ENCODE measurements at regions not wholly inside any gene's neighbourhood (a gene's known extent, or its start where the extent isn't known, plus 50 kb on each side); places are given as distances from the start of the nearest gene placed in this dataset.
A peak's percentile ranks its signal among the peaks of the same experiment; 100 is the strongest.
"Not testable (repeated sequence)": the region's sequence is repeated elsewhere in the genome, so short reads cannot be mapped to it uniquely, and the experiment has no call there.

DNA sequence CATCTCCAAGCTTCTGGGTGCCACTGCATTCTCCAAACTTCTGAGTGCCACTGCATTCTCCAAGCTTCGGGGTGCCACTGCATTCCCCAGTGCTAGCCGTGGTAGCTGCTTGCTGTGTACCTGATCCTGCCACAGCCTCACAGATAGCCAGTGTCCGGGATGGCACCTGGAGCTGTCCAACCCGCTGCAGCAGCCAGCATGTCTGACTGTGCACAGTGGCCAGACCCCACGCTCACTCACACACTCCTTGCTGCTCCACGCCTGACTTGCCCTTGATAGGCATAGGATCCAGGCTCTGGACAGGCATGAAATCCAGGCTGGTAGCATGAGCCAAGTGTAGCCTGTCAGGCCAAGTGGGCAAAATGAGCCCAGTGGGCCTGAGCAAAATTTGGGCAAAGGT is 465.0 kb downstream of the GUCY1A2 start:
- DNase-seq (ENCODE audit: low read depth) = no peak
- H3K4me3 ChIP-seq (ENCODE audit: low read depth, low read length) = no peak overlapping the region
- TF ChIP-seq, protein P1, sequence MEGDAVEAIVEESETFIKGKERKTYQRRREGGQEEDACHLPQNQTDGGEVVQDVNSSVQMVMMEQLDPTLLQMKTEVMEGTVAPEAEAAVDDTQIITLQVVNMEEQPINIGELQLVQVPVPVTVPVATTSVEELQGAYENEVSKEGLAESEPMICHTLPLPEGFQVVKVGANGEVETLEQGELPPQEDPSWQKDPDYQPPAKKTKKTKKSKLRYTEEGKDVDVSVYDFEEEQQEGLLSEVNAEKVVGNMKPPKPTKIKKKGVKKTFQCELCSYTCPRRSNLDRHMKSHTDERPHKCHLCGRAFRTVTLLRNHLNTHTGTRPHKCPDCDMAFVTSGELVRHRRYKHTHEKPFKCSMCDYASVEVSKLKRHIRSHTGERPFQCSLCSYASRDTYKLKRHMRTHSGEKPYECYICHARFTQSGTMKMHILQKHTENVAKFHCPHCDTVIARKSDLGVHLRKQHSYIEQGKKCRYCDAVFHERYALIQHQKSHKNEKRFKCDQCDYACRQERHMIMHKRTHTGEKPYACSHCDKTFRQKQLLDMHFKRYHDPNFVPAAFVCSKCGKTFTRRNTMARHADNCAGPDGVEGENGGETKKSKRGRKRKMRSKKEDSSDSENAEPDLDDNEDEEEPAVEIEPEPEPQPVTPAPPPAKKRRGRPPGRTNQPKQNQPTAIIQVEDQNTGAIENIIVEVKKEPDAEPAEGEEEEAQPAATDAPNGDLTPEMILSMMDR (IDR thresholded peaks at IDR 0.05; ENCODE audit: low read depth, low read length) = no peak
- no peak for TF ChIP-seq POLR2A (IDR thresholded peaks at IDR 0.05; ENCODE audit: extremely low read depth, insufficient read length)
- TF ChIP-seq, protein P2, sequence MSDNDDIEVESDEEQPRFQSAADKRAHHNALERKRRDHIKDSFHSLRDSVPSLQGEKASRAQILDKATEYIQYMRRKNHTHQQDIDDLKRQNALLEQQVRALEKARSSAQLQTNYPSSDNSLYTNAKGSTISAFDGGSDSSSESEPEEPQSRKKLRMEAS (IDR thresholded peaks at IDR 0.05; ENCODE audit: low read depth, low read length) = no peak

DNA sequence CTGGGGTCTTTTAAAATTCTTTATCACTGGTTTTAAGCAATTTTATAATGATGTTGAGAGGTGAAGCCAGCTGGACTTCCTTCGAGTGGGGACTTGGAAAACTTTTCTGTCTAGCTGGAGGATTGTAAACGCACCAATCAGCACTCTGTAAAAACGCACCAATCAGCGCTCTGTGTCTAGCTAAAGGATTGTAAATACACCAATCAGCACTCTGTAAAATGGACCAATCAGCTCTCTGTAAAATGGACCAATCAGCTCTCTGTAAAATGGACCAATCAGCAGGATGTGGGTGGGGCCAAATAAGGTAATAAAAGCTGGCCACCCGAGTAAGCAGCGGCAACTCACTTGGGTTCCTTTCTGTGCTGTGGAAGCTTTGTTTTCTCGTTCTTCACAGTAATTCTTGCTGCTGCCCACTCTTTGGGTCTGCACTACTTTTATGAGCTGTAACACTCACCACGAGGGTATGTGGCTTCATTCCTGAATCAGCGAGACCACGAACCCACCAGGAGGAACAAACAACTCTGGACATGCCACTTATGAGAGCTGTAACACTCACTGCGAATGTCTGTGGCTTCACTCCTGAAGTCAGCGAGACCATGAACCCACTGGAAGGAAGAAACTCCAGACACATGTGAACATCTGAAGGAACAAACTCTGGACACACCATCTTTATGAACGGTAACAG is 462.6 kb downstream of the GUCY1A2 start:
- not testable (repeated sequence) for DNase-seq (ENCODE audit: low read depth); H3K4me3 ChIP-seq (ENCODE audit: low read depth, low read length)

DNA sequence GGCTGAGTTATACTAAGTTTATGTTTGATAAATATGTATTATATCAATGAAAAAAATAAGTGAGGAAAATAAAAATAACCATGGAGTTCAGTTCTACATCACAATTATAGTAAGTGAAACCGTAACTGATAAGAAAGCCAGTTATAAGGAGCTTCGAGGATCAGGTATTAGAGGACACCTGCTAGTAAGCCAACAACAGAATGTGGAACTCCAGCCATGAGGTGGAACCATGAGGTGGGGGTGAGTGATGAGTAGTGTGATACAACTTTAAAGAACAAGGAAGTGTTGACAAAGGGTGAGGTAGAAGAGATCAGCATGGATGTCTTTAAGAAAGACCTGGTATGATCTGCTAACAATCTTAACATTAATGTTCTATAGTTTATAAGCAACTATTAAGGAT is 452.9 kb downstream of the GUCY1A2 start:
- no peak overlapping the region for H3K4me3 ChIP-seq (ENCODE audit: low read depth, low read length)
- TF ChIP-seq, protein P1 (IDR thresholded peaks at IDR 0.05; ENCODE audit: low read depth, low read length) = no peak
- TF ChIP-seq POLR2A (IDR thresholded peaks at IDR 0.05; ENCODE audit: extremely low read depth, insufficient read length) (no peak), MYC (IDR thresholded peaks at IDR 0.05; ENCODE audit: low read depth, low read length) (no peak)
- TF ChIP-seq, protein P2 (IDR thresholded peaks at IDR 0.05; ENCODE audit: low read depth, low read length) = no peak
- no peak for DNase-seq (ENCODE audit: low read depth)

DNA sequence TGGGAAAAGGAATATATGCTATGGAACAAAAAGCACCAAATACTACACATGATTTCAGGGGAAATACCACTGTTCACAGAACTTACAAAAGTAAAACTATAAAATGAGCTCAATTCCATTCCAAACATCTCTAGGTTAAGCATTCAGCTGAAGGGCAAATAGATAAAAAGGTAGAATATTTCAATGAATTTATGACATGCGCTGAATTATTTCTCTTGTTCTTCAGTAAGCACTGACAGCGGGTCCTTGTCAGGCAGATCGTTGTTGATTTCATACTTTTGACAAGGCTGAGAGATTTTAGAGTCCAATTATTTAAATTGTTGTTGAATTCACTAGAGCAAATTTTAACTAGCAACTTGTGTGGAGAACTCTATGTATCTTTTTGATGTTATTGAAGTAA is 449.6 kb downstream of the GUCY1A2 start:
- no peak for TF ChIP-seq POLR2A (IDR thresholded peaks at IDR 0.05; ENCODE audit: extremely low read depth, insufficient read length)
- TF ChIP-seq, protein P2 (IDR thresholded peaks at IDR 0.05; ENCODE audit: low read depth, low read length) = no peak
- no peak for TF ChIP-seq MYC (IDR thresholded peaks at IDR 0.05; ENCODE audit: low read depth, low read length)
- TF ChIP-seq, protein P1 (IDR thresholded peaks at IDR 0.05; ENCODE audit: low read depth, low read length) = no peak
- no peak overlapping the region for H3K4me3 ChIP-seq (ENCODE audit: low read depth, low read length)
- no peak for DNase-seq (ENCODE audit: low read depth)

DNA sequence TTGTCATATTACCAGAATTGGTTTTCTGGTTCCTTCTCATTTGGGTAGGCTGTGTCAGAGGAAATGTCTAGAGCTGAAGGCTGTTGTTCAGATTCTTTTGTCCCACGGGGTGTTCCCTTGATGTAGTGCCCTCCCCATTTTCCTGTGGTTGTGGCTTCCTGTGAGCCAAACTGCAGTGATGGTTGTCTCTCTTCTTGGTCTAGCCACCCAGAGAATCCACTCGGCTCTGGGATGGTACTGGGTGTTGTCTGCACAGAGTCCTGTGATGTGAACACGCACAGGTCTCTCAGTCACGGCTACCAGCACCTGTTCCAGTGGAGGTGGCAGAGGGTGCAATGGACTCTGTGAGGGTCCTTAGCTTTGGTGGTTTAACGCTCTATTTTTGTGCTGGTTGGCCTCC is 440.9 kb downstream of the GUCY1A2 start:
- H3K4me3 ChIP-seq (ENCODE audit: low read depth, low read length) = not testable (repeated sequence)

DNA sequence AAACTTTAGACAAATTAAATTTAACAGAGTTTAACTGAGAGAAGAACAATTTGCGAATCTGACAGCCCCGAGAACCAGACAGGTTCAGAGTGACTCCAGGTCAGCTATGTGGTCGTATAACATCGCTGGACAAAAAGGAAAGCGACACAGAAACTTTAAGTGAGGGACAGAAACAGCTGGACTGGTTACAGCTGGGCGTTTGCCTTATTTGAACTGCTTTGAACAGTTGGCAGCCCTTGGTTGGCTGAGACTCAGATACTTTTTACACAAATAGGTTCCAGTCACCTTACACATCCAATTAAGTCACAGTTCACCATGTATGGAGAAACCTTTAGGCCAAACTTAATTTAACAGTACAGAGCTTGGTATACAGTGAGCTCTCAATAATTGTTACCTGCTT is 436.9 kb downstream of the GUCY1A2 start:
- DNase-seq (ENCODE audit: low read depth) = no peak
- no peak overlapping the region for H3K4me3 ChIP-seq (ENCODE audit: low read depth, low read length)
- TF ChIP-seq, protein P2 (IDR thresholded peaks at IDR 0.05; ENCODE audit: low read depth, low read length) = no peak
- no peak for TF ChIP-seq POLR2A (IDR thresholded peaks at IDR 0.05; ENCODE audit: extremely low read depth, insufficient read length)
- no peak for TF ChIP-seq MYC (IDR thresholded peaks at IDR 0.05; ENCODE audit: low read depth, low read length)
- TF ChIP-seq, protein P1 (IDR thresholded peaks at IDR 0.05; ENCODE audit: low read depth, low read length) = no peak

More for the DNA sequence above, 440.9 kb downstream of the GUCY1A2 start:
- DNase-seq (ENCODE audit: low read depth) = not testable (repeated sequence)

DNA sequence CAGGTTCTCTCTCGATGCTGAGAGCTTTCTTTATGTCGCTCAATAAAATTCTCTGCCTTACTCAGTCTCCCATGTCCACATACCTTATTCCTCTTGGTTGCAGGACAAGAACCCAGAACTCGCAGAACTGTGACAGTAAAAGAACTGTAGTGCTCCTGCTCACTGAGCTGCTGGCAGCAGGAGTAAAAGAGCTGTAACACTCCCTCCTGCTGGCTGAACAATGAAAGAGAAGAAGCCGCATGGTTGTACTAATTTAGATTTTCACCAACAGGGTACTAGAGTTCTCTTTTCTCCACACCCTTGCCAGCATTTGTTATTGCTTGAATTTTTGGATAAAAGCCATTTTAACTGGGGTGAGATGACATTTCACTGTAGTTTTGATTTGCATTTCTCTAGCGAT is 433.2 kb downstream of the GUCY1A2 start:
- DNase-seq (ENCODE audit: low read depth) = peak; percentile 20
- TF ChIP-seq, protein P2 (IDR thresholded peaks at IDR 0.05; ENCODE audit: low read depth, low read length) = no peak
- TF ChIP-seq, protein P1 (IDR thresholded peaks at IDR 0.05; ENCODE audit: low read depth, low read length) = peak; percentile 5
- no peak for TF ChIP-seq POLR2A (IDR thresholded peaks at IDR 0.05; ENCODE audit: extremely low read depth, insufficient read length)
- no peak for TF ChIP-seq MYC (IDR thresholded peaks at IDR 0.05; ENCODE audit: low read depth, low read length)
- H3K4me3 ChIP-seq (ENCODE audit: low read depth, low read length) = no peak overlapping the region
